SK-N-SH (cell line): ENCODE measurements at regions not wholly inside any gene's neighbourhood (a gene's known extent, or its start where the extent isn't known, plus 50 kb on each side); places are given as distances from the start of the nearest gene placed in this dataset.

ENCODE experiments used
- CTCF ChIA-PET: fragments of 300-600, 350-600 bp; formaldehyde crosslinking; extraction: SDS; loops from one replicate; lab custom pipeline; 2021; lab: Yijun Ruan, JAX
- POLR2A ChIA-PET: fragments of 350-600 bp; sonication (Branson Sonifier 250); formaldehyde crosslinking; extraction: SDS; loops from one replicate; lab custom pipeline; 2020; ENCODE audit warnings: antibody characterized with exemption, inconsistent platforms; lab: Yijun Ruan, JAX
- DNase-seq: peaks from one replicate; pipeline ENCODE4 v3.0.0; 2012
- H2AFZ ChIP-seq: fragments of 200-600 bp; sonication (generic); 2 replicates; pipeline ENCODE4 v1.8.1; 2016; ENCODE audit warnings: antibody characterized with exemption, mild to moderate bottlenecking, low read depth
- H3F3A ChIP-seq: fragments of 200-600 bp; sonication (generic); replicated peaks from 2 replicates; pipeline ENCODE3; 2016; ENCODE audit warnings: antibody characterized with exemption, mild to moderate bottlenecking; ENCODE audit not compliant: insufficient read depth
- H3K27ac ChIP-seq, 2 experiments: fragments of 200-500 bp in 1 of 2; fragments of 200-600 bp in 1 of 2; sonication (Bioruptor generic) in 1 of 2; sonication (generic), shearing (Covaris generic) in 1 of 2; 2 replicates each; pipeline versions ENCODE4 v1.5.1 to v1.6.1; 2014 to 2016; ENCODE audit warnings: low read depth in 2 of 2, inconsistent platforms in 1 of 2, low read length in 1 of 2, mild to moderate bottlenecking in 1 of 2, mixed read lengths in 1 of 2
- H3K27me3 ChIP-seq: fragments of 200-600 bp; sonication (generic), shearing (Covaris generic); 2 replicates; pipeline ENCODE4 v1.6.1; 2016; ENCODE audit warnings: mixed run types; ENCODE audit not compliant: insufficient read depth
- H3K36me3 ChIP-seq, 2 experiments: fragments of 200-500 bp in 1 of 2; fragments of 200-600 bp in 1 of 2; sonication (Bioruptor generic) in 1 of 2; sonication (generic) in 1 of 2; replicated peaks in 1 of 2; 2 replicates each; pipeline versions ENCODE3 to v1.5.1; 2014 to 2016; ENCODE audit warnings: low read length in 1 of 2, mild to moderate bottlenecking in 1 of 2; ENCODE audit not compliant: insufficient read depth in 2 of 2, control insufficient read depth in 1 of 2
- H3K4me1 ChIP-seq, 2 experiments: fragments of 200-500 bp in 1 of 2; fragments of 200-600 bp in 1 of 2; sonication (Bioruptor generic) in 1 of 2; sonication (generic), shearing (Covaris generic) in 1 of 2; 2 replicates each; pipeline versions ENCODE4 v1.5.1 to v1.6.1; 2014 to 2016; ENCODE audit warnings: low read depth in 1 of 2, low read length in 1 of 2, mixed run types in 1 of 2; ENCODE audit not compliant: insufficient read depth in 2 of 2, control insufficient read depth in 1 of 2
- H3K4me2 ChIP-seq: fragments of 200-600 bp; sonication (generic), shearing (Covaris generic); 2 replicates; pipeline ENCODE4 v1.6.1; 2017; ENCODE audit warnings: mixed run types
- H3K4me3 ChIP-seq, 2 experiments: fragments of 200-500 bp in 1 of 2; fragments of 200-600 bp in 1 of 2; sonication (Bioruptor generic) in 1 of 2; sonication (generic), shearing (Covaris generic) in 1 of 2; 2 replicates each; pipeline versions ENCODE4 v1.5.1 to v1.8.1; 2014 to 2016; ENCODE audit warnings: low read depth in 2 of 2, inconsistent platforms in 1 of 2, low read length in 1 of 2, mild to moderate bottlenecking in 1 of 2, mixed read lengths in 1 of 2, moderate library complexity in 1 of 2
- H3K79me2 ChIP-seq: fragments of 200-600 bp; sonication (generic); 2 replicates; pipeline ENCODE4 v1.8.1; 2017; ENCODE audit warnings: mild to moderate bottlenecking; ENCODE audit not compliant: insufficient read depth
- H3K9ac ChIP-seq: fragments of 200-600 bp; sonication (generic); 2 replicates; pipeline ENCODE4 v1.6.1; 2017; ENCODE audit warnings: mixed run types
- H3K9me2 ChIP-seq: fragments of 200-600 bp; sonication (generic); 2 replicates; pipeline ENCODE4 v1.6.1; 2017; ENCODE audit warnings: mixed run types
- H3K9me3 ChIP-seq: fragments of 200-600 bp; sonication (generic); 2 replicates; pipeline ENCODE4 v1.6.1; 2017; ENCODE audit warnings: mixed run types, mild to moderate bottlenecking, moderate library complexity
- H4K20me1 ChIP-seq: fragments of 200-600 bp; sonication (generic); 2 replicates; pipeline ENCODE4 v1.6.1; 2017; ENCODE audit warnings: mild to moderate bottlenecking, mixed run types; ENCODE audit not compliant: insufficient read depth
- EZH2phosphoT487 ChIP-seq: fragments of 200-600 bp; sonication (generic); IDR thresholded peaks from 2 replicates; pipeline ENCODE4 v1.6.1; 2017; ENCODE audit warnings: low read depth, mixed run types, mild to moderate bottlenecking, antibody characterized with exemption, moderate library complexity, borderline replicate concordance
- FOSL2 ChIP-seq: IDR thresholded peaks from 2 replicates; pipeline ENCODE4 v1.4.0; 2012; ENCODE audit warnings: low read depth, mild to moderate bottlenecking, moderate library complexity, borderline replicate concordance
- FOXJ3 ChIP-seq: sonication (generic); formaldehyde crosslinking; IDR thresholded peaks from 2 replicates; pipeline ENCODE4 v1.5.1; 2020; ENCODE audit warnings: mild to moderate bottlenecking, missing genetic modification reagents
- GABPA ChIP-seq: IDR thresholded peaks from 2 replicates; pipeline ENCODE4 v1.4.0; 2012; ENCODE audit warnings: low read depth, mild to moderate bottlenecking
- IRF3 ChIP-seq: fragments of 150-350 bp; IDR thresholded peaks from 2 replicates; pipeline ENCODE4 v1.6.1; 2016; ENCODE audit warnings: mild to moderate bottlenecking, low read depth, low read length
- JUND ChIP-seq: IDR thresholded peaks from 2 replicates; pipeline ENCODE4 v1.4.0; 2012
- NRF1 ChIP-seq: IDR thresholded peaks from 2 replicates; pipeline ENCODE4 v1.6.1; 2012; ENCODE audit warnings: low read depth, mild to moderate bottlenecking, low read length
- RAD21 ChIP-seq: IDR thresholded peaks from 2 replicates; pipeline ENCODE4 v1.6.1; 2012; ENCODE audit warnings: mild to moderate bottlenecking, low read length
- RXRA ChIP-seq: IDR thresholded peaks from 2 replicates; pipeline ENCODE4 v1.4.0; 2012; ENCODE audit warnings: low read depth, mild to moderate bottlenecking, borderline replicate concordance
- SIN3A ChIP-seq: IDR thresholded peaks from 2 replicates; pipeline ENCODE4 v1.6.1; 2012; ENCODE audit warnings: low read depth, mild to moderate bottlenecking, low read length, moderate library complexity, borderline replicate concordance
- SMC3 ChIP-seq: IDR thresholded peaks from 2 replicates; pipeline ENCODE4 v1.6.1; 2012; ENCODE audit warnings: low read depth, low read length, improper control_type of control experiment
- TAF1 ChIP-seq: IDR thresholded peaks from 2 replicates; pipeline ENCODE4 v1.6.1; 2012; ENCODE audit warnings: low read depth, mild to moderate bottlenecking, low read length, moderate library complexity, borderline replicate concordance
- TCF12 ChIP-seq: IDR thresholded peaks from 2 replicates; pipeline ENCODE4 v1.4.0; 2012
- TEAD4 ChIP-seq: IDR thresholded peaks from 2 replicates; pipeline ENCODE4 v1.4.0; 2012; ENCODE audit warnings: mild to moderate bottlenecking, borderline replicate concordance; ENCODE audit not compliant: insufficient read depth
- USF2 ChIP-seq: fragments of 150-350 bp; IDR thresholded peaks from 2 replicates; pipeline ENCODE4 v1.6.1; 2017; ENCODE audit warnings: antibody characterized with exemption, low read length, low read depth, borderline replicate concordance
- YY1 ChIP-seq: IDR thresholded peaks from 2 replicates; pipeline ENCODE4 v1.4.0; 2012; ENCODE audit warnings: low read depth, mild to moderate bottlenecking
- WGBS: methylation state at CpG from one replicate; pipeline ENCODE4 v1.1.6; 2017; ENCODE audit warnings: low lambda C conversion rate; 5-methylcytosine and 5-hydroxymethylcytosine counted together
- TF ChIP-seq, protein P1 (sequence below): IDR thresholded peaks from 2 replicates; pipeline ENCODE4 v1.4.0; 2012; ENCODE audit warnings: low read depth, borderline replicate concordance
- TF ChIP-seq, protein P2 (sequence below): IDR thresholded peaks from 2 replicates; pipeline ENCODE4 v1.4.0; 2012; ENCODE audit warnings: low read depth, borderline replicate concordance
- TF ChIP-seq, protein P3 (sequence below): fragments of 200-600 bp; sonication (generic); IDR thresholded peaks from 2 replicates; pipeline ENCODE4 v1.6.1; 2017; ENCODE audit warnings: antibody characterized with exemption, mild to moderate bottlenecking, moderate library complexity

DNA sequence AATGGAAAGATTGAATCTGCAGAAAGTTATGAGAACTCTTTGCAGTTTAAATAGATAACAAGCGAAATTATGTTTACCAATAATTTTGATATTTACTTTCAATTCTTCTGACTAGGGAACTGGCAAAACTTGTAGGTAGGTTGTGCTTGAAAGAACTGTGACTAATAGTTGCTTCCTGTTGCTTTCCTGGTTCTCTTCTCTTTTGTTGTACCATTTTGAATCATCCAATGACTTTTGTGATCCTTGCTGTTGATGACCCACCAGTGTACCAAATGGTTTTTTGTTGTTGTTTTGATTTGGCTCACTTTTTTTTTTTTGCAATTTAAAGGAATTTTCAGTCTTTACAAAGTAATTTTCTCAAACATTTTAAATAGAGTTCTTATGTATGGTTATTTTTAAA is 64.9 kb upstream of the DCBLD2 start:
- Histone ChIP-seq H3K9me3 (no peaks in the 10 kb centered on the region), H3K9me2 (no peaks in the 10 kb centered on the region), H2AFZ (no peak overlapping the region), H3K4me3 (no peak overlapping the region), H3K27me3 (no peaks in the 10 kb centered on the region), H3K9ac (no peak overlapping the region), H4K20me1 (no peaks in the 10 kb centered on the region), H3K79me2 (peaks cover 62% of the 10 kb centered on the region), H3K4me2 (no peak overlapping the region; the same call in 1 of the 2 replicates), H3F3A (peaks cover 81% of the 10 kb centered on the region), H3K27ac (peak overlapping the region; percentile 94 to 100), H3K4me1 (peaks cover 34 to 62% of the 10 kb centered on the region in 2 experiments), H3K36me3 (no peaks in the 10 kb centered on the region)
- 90% methylated on average over 1 of the region's 1 CpG for WGBS
- TF ChIP-seq TAF1 = no peak
- no peak for TF ChIP-seq GABPA
- TF ChIP-seq IRF3 = no peak
- TF ChIP-seq FOXJ3 (CRISPR knock-in tag) = no peak
- TF ChIP-seq EZH2phosphoT487 = no peak
- TF ChIP-seq, protein P1, sequence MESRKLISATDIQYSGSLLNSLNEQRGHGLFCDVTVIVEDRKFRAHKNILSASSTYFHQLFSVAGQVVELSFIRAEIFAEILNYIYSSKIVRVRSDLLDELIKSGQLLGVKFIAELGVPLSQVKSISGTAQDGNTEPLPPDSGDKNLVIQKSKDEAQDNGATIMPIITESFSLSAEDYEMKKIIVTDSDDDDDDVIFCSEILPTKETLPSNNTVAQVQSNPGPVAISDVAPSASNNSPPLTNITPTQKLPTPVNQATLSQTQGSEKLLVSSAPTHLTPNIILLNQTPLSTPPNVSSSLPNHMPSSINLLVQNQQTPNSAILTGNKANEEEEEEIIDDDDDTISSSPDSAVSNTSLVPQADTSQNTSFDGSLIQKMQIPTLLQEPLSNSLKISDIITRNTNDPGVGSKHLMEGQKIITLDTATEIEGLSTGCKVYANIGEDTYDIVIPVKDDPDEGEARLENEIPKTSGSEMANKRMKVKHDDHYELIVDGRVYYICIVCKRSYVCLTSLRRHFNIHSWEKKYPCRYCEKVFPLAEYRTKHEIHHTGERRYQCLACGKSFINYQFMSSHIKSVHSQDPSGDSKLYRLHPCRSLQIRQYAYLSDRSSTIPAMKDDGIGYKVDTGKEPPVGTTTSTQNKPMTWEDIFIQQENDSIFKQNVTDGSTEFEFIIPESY = no peak
- TF ChIP-seq USF2 = no peak
- no peak for TF ChIP-seq YY1
- no peak for TF ChIP-seq SIN3A
- no peak for TF ChIP-seq RXRA
- TF ChIP-seq, protein P2, sequence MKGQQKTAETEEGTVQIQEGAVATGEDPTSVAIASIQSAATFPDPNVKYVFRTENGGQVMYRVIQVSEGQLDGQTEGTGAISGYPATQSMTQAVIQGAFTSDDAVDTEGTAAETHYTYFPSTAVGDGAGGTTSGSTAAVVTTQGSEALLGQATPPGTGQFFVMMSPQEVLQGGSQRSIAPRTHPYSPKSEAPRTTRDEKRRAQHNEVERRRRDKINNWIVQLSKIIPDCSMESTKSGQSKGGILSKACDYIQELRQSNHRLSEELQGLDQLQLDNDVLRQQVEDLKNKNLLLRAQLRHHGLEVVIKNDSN = no peak
- TF ChIP-seq RAD21 = no peak
- no peak for TF ChIP-seq JUND
- TF ChIP-seq SMC3 = no peak
- no peak for TF ChIP-seq TCF12
- no peak for TF ChIP-seq TEAD4
- no peak for TF ChIP-seq NRF1
- TF ChIP-seq, protein P3, sequence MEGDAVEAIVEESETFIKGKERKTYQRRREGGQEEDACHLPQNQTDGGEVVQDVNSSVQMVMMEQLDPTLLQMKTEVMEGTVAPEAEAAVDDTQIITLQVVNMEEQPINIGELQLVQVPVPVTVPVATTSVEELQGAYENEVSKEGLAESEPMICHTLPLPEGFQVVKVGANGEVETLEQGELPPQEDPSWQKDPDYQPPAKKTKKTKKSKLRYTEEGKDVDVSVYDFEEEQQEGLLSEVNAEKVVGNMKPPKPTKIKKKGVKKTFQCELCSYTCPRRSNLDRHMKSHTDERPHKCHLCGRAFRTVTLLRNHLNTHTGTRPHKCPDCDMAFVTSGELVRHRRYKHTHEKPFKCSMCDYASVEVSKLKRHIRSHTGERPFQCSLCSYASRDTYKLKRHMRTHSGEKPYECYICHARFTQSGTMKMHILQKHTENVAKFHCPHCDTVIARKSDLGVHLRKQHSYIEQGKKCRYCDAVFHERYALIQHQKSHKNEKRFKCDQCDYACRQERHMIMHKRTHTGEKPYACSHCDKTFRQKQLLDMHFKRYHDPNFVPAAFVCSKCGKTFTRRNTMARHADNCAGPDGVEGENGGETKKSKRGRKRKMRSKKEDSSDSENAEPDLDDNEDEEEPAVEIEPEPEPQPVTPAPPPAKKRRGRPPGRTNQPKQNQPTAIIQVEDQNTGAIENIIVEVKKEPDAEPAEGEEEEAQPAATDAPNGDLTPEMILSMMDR = no peak
- TF ChIP-seq FOSL2 = no peak
- ChIA-PET POLR2A (no interaction called here), CTCF (interaction anchor here (2.8 kb wide), 1 partner anchor 28 kb away, joined by 14 read pairs; no protein-coding TSS in a partner anchor)
- DNase-seq = no peak
